ENCODE measurements at regions not wholly inside any gene's neighbourhood (a gene's known extent, or its start where the extent isn't known, plus 50 kb on each side); places are given as distances from the start of the nearest gene placed in this dataset.

- Histone ChIP-seq H3K4me3 (no peak overlapping the region), H3K9me3 (replicated peaks) (peaks cover 4% of the 10 kb centered on the region), H3K27me3 (ENCODE audit: low read depth) (no peaks in the 10 kb centered on the region), H3K27ac (replicated peaks) (peak overlapping the region; percentile 40), H3K36me3 (no peaks in the 10 kb centered on the region), H3K4me1 (peaks cover 36% of the 10 kb centered on the region)
- no peak for DNase-seq
- intact Hi-C loops (cut with micrococcal nuclease), result no loop called here
- no peak for TF ChIP-seq CTCF (IDR thresholded peaks at IDR 0.05; ENCODE audit: borderline replicate concordance)
Observed at GRCh38 chr13:33497146-33497845, 211.7 kb upstream of the STARD13 start.

DNA sequence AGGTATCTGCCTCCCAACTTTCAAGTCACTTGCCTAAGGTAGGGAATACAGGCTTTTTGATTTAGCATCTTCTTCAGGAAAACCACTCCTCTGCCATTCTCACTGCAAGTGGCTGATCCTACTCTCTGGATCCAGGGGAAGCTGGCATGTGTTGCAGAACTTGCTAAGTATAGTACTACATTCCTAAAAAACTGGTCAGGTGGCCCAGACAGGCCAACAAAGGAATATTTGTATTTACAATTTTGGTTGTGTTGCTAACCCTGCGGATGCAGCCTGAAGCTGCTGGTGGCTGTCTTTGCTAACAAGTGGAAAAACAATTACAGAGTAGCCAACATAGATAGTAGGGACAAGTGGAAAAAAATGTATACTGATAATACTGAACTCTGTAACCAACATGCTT lies 222.5 kb upstream of the STARD13 start:
- H3K27ac ChIP-seq (replicated peaks), result peak overlapping the region; percentile 92
- H3K27me3 ChIP-seq (ENCODE audit: low read depth), result no peaks in the 10 kb centered on the region
- no peaks in the 10 kb centered on the region for H3K36me3 ChIP-seq
- intact Hi-C loops (cut with micrococcal nuclease), result no loop called here
- H3K4me3 ChIP-seq, result no peak overlapping the region
- peaks cover 45% of the 10 kb centered on the region for H3K4me1 ChIP-seq
- H3K9me3 ChIP-seq (replicated peaks), result no peaks in the 10 kb centered on the region
- no peak for DNase-seq
- TF ChIP-seq CTCF (IDR thresholded peaks at IDR 0.05; ENCODE audit: borderline replicate concordance), result no peak

- Histone ChIP-seq H3K4me3 (peak overlapping the region; percentile 13), H3K27ac (replicated peaks) (peak overlapping the region; percentile 92), H3K27me3 (ENCODE audit: low read depth) (no peaks in the 10 kb centered on the region), H3K4me1 (peaks cover 45% of the 10 kb centered on the region), H3K36me3 (no peaks in the 10 kb centered on the region), H3K9me3 (replicated peaks) (no peaks in the 10 kb centered on the region)
- no peak for TF ChIP-seq CTCF (IDR thresholded peaks at IDR 0.05; ENCODE audit: borderline replicate concordance)
- peak; percentile 29 for DNase-seq
- intact Hi-C loops (cut with micrococcal nuclease), result no loop called here
Observed at GRCh38 chr13:33509642-33510229, 224.2 kb upstream of the STARD13 start.

DNA sequence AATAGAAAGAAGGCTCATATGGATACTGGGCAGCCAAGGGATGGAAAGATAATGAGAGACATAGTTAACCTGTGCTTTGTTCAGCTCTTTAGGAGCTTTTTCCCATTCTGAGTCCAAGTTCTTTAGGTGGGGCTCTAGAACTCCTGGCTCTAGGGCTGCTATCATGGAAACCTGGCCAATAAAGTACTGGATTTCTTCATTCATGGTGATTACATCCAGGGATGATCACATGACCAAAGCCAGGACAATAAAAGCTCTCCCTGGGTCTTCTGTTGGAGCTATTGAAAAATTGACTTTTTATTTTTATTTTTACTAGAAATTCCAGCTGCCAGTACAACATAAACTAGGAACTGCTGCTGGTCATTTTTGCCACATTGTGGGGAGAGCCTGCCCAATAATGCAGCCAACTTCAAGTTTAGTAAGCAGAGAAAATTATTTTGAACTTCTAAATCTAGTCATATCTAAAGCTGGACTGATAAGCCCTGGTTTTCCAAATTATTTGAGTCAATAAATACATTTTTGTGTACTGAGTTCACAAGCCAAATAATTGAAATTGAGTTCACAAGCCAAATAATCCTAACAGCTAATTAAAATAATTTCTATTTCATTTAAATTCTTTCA lies 224.9 kb upstream of the STARD13 start:
- Histone ChIP-seq H3K27me3 (ENCODE audit: low read depth) (no peaks in the 10 kb centered on the region), H3K9me3 (replicated peaks) (no peaks in the 10 kb centered on the region), H3K4me3 (no peak overlapping the region), H3K27ac (replicated peaks) (peak overlapping the region; percentile 92), H3K36me3 (no peaks in the 10 kb centered on the region), H3K4me1 (peaks cover 45% of the 10 kb centered on the region)
- DNase-seq, result no peak
- intact Hi-C loops (cut with micrococcal nuclease), result no loop called here
- no peak for TF ChIP-seq CTCF (IDR thresholded peaks at IDR 0.05; ENCODE audit: borderline replicate concordance)

GRCh38 chr13:33512880-33513554 lies 227.5 kb upstream of the STARD13 start:
- no peaks in the 10 kb centered on the region for H3K27me3 ChIP-seq (ENCODE audit: low read depth)
- intact Hi-C loops (cut with micrococcal nuclease), result no loop called here
- no peak overlapping the region for H3K4me3 ChIP-seq
- H3K27ac ChIP-seq (replicated peaks), result no peak overlapping the region
- H3K9me3 ChIP-seq (replicated peaks), result no peaks in the 10 kb centered on the region
- H3K4me1 ChIP-seq, result peaks cover 41% of the 10 kb centered on the region
- TF ChIP-seq CTCF (IDR thresholded peaks at IDR 0.05; ENCODE audit: borderline replicate concordance), result no peak
- H3K36me3 ChIP-seq, result no peaks in the 10 kb centered on the region
- DNase-seq, result no peak
